ENCODE measurements at regions not wholly inside any gene's neighbourhood (a gene's known extent, or its start where the extent isn't known, plus 50 kb on each side); places are given as distances from the start of the nearest gene placed in this dataset.

DNA sequence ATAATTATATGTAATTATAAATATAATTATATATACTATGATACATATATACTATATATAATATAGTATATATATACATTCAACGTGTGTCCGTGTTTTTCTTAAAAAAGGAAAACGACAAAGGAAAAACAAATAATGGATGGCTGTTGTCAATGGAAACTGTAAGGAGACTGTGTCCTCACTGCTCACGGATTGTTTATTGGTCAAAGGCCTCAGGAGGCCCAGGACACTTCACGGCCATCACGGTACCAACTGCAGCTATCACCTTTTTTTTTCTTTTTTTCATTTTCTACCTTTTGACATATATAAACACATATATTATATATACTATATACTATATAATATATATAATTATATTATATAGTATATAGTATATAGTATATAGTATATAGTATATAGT, 113.4 kb downstream of the SPTSSA start:
- no peaks in the 10 kb centered on the region for H3K27me3 ChIP-seq (ENCODE audit: low read depth)
- ATAC-seq = no peak
- H3K9me3 ChIP-seq = no peaks in the 10 kb centered on the region
- H3K4me1 ChIP-seq = no peaks in the 10 kb centered on the region
- TF ChIP-seq, protein P1, sequence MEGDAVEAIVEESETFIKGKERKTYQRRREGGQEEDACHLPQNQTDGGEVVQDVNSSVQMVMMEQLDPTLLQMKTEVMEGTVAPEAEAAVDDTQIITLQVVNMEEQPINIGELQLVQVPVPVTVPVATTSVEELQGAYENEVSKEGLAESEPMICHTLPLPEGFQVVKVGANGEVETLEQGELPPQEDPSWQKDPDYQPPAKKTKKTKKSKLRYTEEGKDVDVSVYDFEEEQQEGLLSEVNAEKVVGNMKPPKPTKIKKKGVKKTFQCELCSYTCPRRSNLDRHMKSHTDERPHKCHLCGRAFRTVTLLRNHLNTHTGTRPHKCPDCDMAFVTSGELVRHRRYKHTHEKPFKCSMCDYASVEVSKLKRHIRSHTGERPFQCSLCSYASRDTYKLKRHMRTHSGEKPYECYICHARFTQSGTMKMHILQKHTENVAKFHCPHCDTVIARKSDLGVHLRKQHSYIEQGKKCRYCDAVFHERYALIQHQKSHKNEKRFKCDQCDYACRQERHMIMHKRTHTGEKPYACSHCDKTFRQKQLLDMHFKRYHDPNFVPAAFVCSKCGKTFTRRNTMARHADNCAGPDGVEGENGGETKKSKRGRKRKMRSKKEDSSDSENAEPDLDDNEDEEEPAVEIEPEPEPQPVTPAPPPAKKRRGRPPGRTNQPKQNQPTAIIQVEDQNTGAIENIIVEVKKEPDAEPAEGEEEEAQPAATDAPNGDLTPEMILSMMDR (IDR thresholded peaks at IDR 0.05) = no peak
- no peak overlapping the region for H3K27ac ChIP-seq
- H3K4me3 ChIP-seq = no peak overlapping the region
- DNase-seq = no peak
- no peaks in the 10 kb centered on the region for H3K36me3 ChIP-seq
- intact Hi-C loops (cut with DNase I) = no loop called here

DNA sequence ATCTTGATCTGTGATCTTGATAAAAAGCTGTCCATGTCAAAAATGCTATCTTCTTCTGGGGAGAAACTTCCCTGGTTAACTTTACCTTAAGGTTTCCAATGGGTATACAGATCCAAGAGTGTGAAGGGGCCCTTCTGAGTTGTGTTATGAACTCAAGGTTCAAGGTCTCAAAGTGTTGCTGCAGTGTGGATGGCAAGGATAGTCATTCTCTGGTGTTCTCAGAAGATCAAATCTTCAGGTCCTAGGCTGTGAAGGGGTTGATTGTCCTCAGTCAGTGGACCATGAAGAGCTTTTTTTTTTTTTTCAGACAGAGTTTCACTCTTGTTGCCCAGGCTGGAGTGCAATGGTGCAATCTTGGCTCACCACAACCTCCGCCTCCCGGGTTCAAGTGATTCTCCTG, 114.4 kb downstream of the SPTSSA start:
- TF ChIP-seq, protein P1 (IDR thresholded peaks at IDR 0.05) = no peak
- Histone ChIP-seq H3K27me3 (ENCODE audit: low read depth) (no peaks in the 10 kb centered on the region), H3K27ac (no peak overlapping the region), H3K4me3 (no peak overlapping the region), H3K4me1 (no peaks in the 10 kb centered on the region), H3K9me3 (no peaks in the 10 kb centered on the region), H3K36me3 (no peaks in the 10 kb centered on the region)
- intact Hi-C loops (cut with DNase I) = no loop called here
- ATAC-seq = no peak
- no peak for DNase-seq

DNA sequence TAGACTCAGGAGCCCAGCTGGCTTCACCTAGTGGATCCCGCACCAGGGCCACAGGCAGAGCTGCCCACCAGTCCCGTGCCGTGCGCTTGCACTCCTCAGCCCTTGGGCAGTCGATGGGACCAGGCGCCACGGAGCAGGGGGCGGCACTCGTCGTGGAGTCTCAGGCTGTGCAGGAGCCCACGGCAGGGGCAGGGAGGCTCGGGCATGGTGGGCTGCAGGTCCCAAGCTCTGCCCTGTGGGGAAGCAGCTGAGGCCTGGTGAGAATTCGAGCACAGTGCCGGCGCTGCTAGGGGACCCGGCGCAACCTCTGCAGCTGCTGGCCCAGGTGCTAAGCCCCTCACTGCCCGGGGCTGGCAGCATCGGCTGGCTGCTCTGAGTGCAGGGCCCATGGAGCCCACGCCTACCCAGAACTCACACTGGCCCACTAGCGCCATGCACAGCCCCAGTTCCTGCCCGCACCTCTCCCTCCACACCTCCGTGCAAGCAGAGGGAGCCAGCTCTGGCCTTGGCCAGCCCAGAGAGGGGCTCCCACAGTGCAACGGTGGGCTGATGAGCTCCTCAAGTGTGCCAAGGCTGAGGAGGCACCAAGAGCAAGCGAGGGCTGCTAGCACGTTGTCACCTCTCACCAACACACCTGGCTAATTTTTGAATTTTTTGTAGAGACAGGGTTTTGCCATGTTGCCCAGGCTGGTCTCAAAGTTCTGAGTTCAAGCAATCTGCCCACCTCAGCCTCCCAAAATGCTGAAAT, 116.1 kb downstream of the SPTSSA start:
- no peak overlapping the region for H3K27ac ChIP-seq
- ATAC-seq (peak in 1 of 2 donors; percentile 27), DNase-seq (no peak)
- intact Hi-C loops (cut with DNase I) = no loop called here
- TF ChIP-seq, protein P1 (IDR thresholded peaks at IDR 0.05) = no peak
- no peaks in the 10 kb centered on the region for H3K27me3 ChIP-seq (ENCODE audit: low read depth)
- H3K4me3 ChIP-seq = no peak overlapping the region
- no peaks in the 10 kb centered on the region for H3K4me1 ChIP-seq
- no peaks in the 10 kb centered on the region for H3K36me3 ChIP-seq
- no peaks in the 10 kb centered on the region for H3K9me3 ChIP-seq

DNA sequence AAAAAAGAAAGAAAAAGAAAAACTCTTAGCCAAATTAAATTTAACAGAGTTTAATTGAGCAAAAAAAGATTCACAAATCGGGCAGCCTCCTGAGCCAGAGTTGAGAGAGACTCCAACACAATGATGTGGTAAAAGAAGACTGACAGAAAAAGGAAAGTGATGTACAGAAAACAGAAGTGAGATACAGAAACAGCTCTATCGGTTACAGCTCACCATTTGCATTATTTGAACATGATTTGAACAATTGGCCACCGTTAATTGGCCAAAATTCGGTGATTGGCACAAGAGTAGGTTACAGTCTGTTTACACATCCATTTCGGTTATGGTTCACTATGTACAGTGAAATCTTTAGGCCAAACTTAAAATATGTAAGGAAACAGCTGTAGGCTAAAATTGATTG, 117.7 kb downstream of the SPTSSA start:
- H3K4me1 ChIP-seq = no peaks in the 10 kb centered on the region
- no peaks in the 10 kb centered on the region for H3K36me3 ChIP-seq
- no peak overlapping the region for H3K4me3 ChIP-seq
- no peaks in the 10 kb centered on the region for H3K9me3 ChIP-seq
- H3K27me3 ChIP-seq (ENCODE audit: low read depth) = no peaks in the 10 kb centered on the region
- no peak overlapping the region for H3K27ac ChIP-seq
- TF ChIP-seq, protein P1 (IDR thresholded peaks at IDR 0.05) = no peak
- DNase-seq = no peak
- intact Hi-C loops (cut with DNase I) = no loop called here
- no peak for ATAC-seq

GRCh38 chr14:34340025-34340625, 121.9 kb downstream of the SPTSSA start:
- Histone ChIP-seq H3K27ac (no peak overlapping the region), H3K4me1 (no peaks in the 10 kb centered on the region), H3K27me3 (ENCODE audit: low read depth) (no peaks in the 10 kb centered on the region), H3K9me3 (no peaks in the 10 kb centered on the region), H3K4me3 (no peak overlapping the region), H3K36me3 (no peaks in the 10 kb centered on the region)
- intact Hi-C loops (cut with DNase I) = no loop called here
- no peak for ATAC-seq
- DNase-seq = no peak
- TF ChIP-seq, protein P1 (IDR thresholded peaks at IDR 0.05) = no peak

Measured in lower lobe of right lung (tissue), 2 donors.